ENCODE measurements at regions not wholly inside any gene's neighbourhood (a gene's known extent, or its start where the extent isn't known, plus 50 kb on each side); places are given as distances from the start of the nearest gene placed in this dataset.
A peak's percentile ranks its signal among the peaks of the same experiment; 100 is the strongest.

DNA sequence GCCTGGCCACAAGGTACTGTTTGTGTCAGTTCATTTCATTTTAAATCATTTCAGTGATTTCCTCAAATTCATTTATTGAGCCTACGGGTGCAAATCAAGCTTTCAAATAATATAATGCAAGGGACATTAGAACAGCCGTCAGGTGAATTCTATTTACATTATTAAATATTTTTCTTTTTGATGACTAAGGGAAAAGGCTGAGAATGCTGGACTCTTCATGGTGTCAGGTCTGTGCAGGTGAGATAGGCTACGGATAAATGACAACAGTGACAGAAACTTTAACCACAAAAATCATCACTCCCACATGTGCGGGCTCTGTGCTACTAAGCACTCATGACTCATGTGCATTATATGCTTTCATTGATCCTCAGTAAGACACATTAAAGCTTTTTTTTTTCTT, 149.2 kb upstream of the ZNF716 start:
- Mint-ChIP-seq H3K9me3 (ENCODE audit: unreplicated experiment) (peaks cover 6% of the 10 kb centered on the region), H3K36me3 (ENCODE audit: insufficient read depth, unreplicated experiment) (no peaks in the 10 kb centered on the region), H3K27ac (ENCODE audit: low read depth, unreplicated experiment) (no peak overlapping the region), H3K4me3 (ENCODE audit: unreplicated experiment) (no peak overlapping the region), H3K4me1 (ENCODE audit: insufficient read depth, unreplicated experiment) (no peaks in the 10 kb centered on the region), H3K27me3 (ENCODE audit: insufficient read depth, unreplicated experiment) (no peaks in the 10 kb centered on the region)
- POLR2A ChIA-PET = no interaction called here
- intact Hi-C loops (cut with micrococcal nuclease) = no loop called here
- no TSS peak for BruUV-seq (replicated peaks)
- TF ChIP-seq, protein P1, sequence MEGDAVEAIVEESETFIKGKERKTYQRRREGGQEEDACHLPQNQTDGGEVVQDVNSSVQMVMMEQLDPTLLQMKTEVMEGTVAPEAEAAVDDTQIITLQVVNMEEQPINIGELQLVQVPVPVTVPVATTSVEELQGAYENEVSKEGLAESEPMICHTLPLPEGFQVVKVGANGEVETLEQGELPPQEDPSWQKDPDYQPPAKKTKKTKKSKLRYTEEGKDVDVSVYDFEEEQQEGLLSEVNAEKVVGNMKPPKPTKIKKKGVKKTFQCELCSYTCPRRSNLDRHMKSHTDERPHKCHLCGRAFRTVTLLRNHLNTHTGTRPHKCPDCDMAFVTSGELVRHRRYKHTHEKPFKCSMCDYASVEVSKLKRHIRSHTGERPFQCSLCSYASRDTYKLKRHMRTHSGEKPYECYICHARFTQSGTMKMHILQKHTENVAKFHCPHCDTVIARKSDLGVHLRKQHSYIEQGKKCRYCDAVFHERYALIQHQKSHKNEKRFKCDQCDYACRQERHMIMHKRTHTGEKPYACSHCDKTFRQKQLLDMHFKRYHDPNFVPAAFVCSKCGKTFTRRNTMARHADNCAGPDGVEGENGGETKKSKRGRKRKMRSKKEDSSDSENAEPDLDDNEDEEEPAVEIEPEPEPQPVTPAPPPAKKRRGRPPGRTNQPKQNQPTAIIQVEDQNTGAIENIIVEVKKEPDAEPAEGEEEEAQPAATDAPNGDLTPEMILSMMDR (IDR thresholded peaks at IDR 0.05; ENCODE audit: unreplicated experiment) = no peak
- no peak for DNase-seq (ENCODE audit: unreplicated experiment)
- CTCF ChIA-PET = no interaction called here

DNA sequence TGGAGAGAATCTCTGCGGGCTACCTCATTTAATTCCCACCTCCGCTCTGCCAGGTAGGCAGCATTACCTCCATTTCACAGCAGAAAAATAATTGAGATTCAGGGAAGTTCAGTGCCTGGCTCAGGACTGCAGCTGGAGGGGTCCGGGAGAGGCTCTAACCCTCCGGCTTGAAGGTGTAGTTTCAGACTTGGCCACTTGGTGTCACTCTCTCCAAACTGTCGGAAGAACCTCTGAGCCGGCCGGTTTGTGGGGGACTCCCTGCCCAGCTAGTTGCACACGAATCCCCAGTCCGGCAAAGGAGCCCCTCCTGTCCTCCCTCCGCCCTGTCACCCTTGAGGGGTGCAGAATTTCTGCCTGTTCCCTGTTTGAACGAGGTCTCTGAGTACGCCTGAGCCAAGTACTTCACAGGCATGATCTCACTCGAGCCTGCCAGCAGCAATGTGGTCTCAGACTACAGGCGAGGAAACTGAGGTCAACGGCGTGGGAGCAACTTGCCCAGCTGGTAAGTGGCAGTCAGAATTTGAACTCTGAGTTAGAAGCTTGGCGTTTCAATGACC, 144.7 kb upstream of the ZNF716 start:
- intact Hi-C loops (cut with micrococcal nuclease) = no loop called here
- TF ChIP-seq, protein P1 (IDR thresholded peaks at IDR 0.05; ENCODE audit: unreplicated experiment) = no peak
- H3K27ac Mint-ChIP-seq (ENCODE audit: low read depth, unreplicated experiment) = no peak overlapping the region
- no peak for DNase-seq (ENCODE audit: unreplicated experiment)
- BruUV-seq (replicated peaks) = no TSS peak
- H3K4me1 Mint-ChIP-seq (ENCODE audit: insufficient read depth, unreplicated experiment) = no peaks in the 10 kb centered on the region
- H3K4me3 Mint-ChIP-seq (ENCODE audit: unreplicated experiment) = no peak overlapping the region
- no peaks in the 10 kb centered on the region for H3K27me3 Mint-ChIP-seq (ENCODE audit: insufficient read depth, unreplicated experiment)
- no peaks in the 10 kb centered on the region for H3K36me3 Mint-ChIP-seq (ENCODE audit: insufficient read depth, unreplicated experiment)
- CTCF ChIA-PET = interaction anchor here (1.3 kb wide), 1 partner anchor 14 kb away, joined by 5 read pairs; no protein-coding TSS in a partner anchor
- POLR2A ChIA-PET = no interaction called here
- H3K9me3 Mint-ChIP-seq (ENCODE audit: unreplicated experiment) = peaks cover 14% of the 10 kb centered on the region

DNA sequence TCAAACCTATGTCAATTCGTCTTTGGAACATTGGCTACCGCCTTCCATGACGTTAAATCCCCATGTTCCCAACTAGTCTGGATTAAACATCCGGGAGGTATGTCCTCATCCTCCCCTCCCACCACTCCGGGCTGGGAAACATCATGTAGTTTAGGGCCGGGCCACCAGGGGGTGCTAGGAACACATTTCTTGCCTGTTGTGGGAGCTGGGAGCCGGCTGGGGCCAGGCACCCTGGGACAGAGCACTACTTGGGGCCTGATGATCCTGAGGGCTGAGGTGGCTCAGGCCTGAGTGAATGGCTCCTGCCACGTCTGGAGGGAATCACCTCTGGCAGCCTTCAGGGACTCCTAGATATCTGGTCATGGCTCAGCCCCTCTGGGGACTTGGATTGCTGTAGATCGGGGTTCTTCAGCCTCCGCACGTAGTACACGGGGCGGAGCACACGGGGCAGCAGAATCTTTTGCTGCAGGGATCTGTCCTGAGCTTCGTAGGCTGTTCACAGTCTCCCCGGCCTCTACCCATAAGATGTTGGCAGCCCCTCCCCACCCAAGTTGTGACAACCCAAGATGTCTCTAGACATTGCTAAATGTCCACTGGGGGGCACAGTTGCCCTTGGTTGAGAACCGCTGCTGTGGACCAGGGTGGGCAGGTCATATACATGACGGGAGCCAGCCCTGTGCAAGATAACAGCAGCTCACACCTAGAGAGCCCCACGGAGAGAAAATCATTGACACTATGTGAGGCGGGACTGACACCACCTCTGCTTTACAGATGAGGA, 141.2 kb upstream of the ZNF716 start:
- ChIA-PET CTCF (no interaction called here), POLR2A (no interaction called here)
- Mint-ChIP-seq H3K36me3 (ENCODE audit: insufficient read depth, unreplicated experiment) (peaks cover 1% of the 10 kb centered on the region), H3K4me1 (ENCODE audit: insufficient read depth, unreplicated experiment) (no peaks in the 10 kb centered on the region), H3K27ac (ENCODE audit: low read depth, unreplicated experiment) (no peak overlapping the region), H3K27me3 (ENCODE audit: insufficient read depth, unreplicated experiment) (no peaks in the 10 kb centered on the region), H3K4me3 (ENCODE audit: unreplicated experiment) (no peak overlapping the region), H3K9me3 (ENCODE audit: unreplicated experiment) (peaks cover 16% of the 10 kb centered on the region)
- DNase-seq (ENCODE audit: unreplicated experiment) = no peak
- intact Hi-C loops (cut with micrococcal nuclease) = no loop called here
- no TSS peak for BruUV-seq (replicated peaks)
- TF ChIP-seq, protein P1 (IDR thresholded peaks at IDR 0.05; ENCODE audit: unreplicated experiment) = peak; percentile 8

DNA sequence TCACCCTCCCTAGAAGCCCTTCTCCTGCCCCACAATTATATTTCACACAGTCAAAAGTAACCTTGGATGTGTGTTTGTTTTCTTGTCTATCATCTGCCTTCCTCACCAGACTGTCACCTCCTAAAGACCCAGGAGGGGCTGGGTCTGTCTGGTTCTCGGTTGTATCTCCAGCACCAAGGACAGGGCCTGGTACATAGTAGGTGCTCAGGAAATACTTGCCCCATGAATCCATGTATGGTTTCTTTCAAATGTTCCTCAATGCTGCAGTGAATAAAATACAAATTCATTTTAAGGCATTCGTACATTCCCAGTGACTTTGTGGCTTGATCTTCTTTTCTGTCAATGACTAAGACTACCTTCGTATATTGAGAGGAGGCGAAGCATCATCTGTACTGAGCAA, 122.9 kb upstream of the ZNF716 start:
- H3K9me3 Mint-ChIP-seq (ENCODE audit: unreplicated experiment) = peaks cover 33% of the 10 kb centered on the region
- H3K27ac Mint-ChIP-seq (ENCODE audit: low read depth, unreplicated experiment) = no peak overlapping the region
- H3K36me3 Mint-ChIP-seq (ENCODE audit: insufficient read depth, unreplicated experiment) = no peaks in the 10 kb centered on the region
- no TSS peak for BruUV-seq (replicated peaks)
- H3K4me1 Mint-ChIP-seq (ENCODE audit: insufficient read depth, unreplicated experiment) = no peaks in the 10 kb centered on the region
- no peaks in the 10 kb centered on the region for H3K27me3 Mint-ChIP-seq (ENCODE audit: insufficient read depth, unreplicated experiment)
- intact Hi-C loops (cut with micrococcal nuclease) = no loop called here
- ChIA-PET CTCF (no interaction called here), POLR2A (no interaction called here)
- TF ChIP-seq, protein P1 (IDR thresholded peaks at IDR 0.05; ENCODE audit: unreplicated experiment) = no peak
- DNase-seq (ENCODE audit: unreplicated experiment) = no peak
- no peak overlapping the region for H3K4me3 Mint-ChIP-seq (ENCODE audit: unreplicated experiment)
